ENCODE measurements at regions not wholly inside any gene's neighbourhood (a gene's known extent, or its start where the extent isn't known, plus 50 kb on each side); places are given as distances from the start of the nearest gene placed in this dataset.
"Not testable (repeated sequence)": the region's sequence is repeated elsewhere in the genome, so short reads cannot be mapped to it uniquely, and the experiment has no call there.

DNA sequence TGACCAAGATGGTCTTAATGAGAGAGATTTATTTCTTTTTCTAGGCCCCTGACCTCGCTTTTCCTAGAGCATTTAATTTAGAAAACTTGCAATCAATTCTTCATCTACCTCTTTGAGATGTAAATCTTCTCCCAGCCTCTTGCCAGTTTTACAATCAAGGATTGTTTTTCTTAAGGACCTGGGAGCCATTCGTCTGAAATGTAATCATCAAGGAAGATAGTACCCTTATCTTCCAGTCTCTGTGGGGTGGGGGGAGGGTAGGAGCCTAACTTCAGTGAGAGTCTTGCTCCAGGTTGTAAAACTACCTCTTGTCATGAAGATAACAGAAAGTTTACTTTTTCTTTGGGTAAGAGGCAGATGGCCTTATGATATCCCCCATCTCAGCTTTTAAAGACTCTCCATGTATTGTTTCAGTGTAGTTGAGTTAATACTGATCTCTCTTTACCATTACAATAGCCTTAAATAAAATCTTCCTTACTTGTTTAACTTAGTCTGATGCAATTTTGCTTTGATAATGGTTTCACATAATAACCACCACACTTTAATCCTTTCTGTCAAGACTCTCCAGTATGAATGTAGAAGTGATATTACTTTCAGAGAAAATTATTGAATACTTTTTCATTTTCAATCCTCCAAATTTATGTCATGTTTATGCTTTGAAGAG, 110.2 kb upstream of the CPHXL start:
- ChIA-PET POLR2A (no interaction called here), CTCF (no interaction called here)

DNA sequence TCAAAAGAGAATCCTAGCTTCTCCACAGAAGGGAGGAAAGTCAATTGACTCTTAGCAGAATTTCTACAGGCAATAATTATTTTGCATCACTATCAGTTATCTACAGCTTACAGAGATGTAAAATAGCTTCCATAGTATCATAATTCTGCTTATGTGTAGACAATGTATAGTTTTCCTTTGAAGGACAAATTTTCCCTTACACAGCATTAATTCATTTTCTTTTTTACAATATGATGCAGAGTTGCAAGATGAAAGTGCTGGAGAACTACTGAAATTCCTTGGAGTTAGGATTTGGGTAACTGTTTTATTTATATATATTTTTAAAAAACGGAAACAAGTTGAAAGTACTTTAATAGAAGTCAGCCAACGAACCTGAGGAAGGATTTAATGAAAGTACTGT, 111.0 kb upstream of the CPHXL start:
- ChIA-PET CTCF (interaction anchor here (0.7 kb wide), 1 partner anchor 22 kb away, joined by 4 read pairs; no protein-coding TSS in a partner anchor), POLR2A (no interaction called here)

DNA sequence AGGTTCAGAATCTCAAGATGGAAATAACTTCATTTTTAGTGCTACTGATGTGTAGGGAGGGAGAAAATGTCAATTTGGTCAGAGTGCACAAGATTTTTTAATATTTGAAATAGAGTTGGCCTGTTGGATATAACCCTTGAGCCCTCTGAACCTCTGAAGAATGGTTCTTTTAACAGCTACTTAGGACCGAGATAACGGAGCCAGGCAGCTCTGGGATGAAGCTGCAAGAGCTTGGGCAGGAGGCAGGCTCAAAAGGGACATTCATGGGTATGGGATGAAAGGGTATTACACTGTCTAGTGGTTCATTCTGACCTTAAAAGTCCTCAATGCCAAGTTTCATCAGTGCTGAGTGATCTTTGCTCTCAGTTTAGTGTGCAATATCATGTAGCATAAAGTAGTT, 111.4 kb upstream of the CPHXL start:
- POLR2A ChIA-PET = no interaction called here
- CTCF ChIA-PET = interaction anchor here (0.7 kb wide), 1 partner anchor 21 kb away, joined by 4 read pairs; no protein-coding TSS in a partner anchor

DNA sequence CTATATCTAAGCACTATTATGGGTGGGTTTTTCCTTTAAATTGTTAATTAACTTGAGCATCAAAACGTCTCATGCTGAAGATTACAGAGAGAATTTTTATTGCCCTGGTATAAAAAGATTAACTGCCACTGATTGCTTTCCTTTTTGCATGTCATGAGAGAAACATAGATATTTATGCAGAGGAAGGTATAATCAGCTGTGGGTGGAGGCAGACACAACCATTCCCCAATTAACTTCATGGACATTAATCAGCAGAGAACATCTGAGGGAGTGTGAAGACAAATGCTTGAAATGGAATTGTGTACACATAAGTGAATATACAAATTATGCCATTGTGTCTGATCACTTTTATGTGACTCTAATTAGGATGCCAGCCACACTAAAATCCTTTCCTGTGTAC, 115.2 kb upstream of the CPHXL start:
- ChIA-PET POLR2A (no interaction called here), CTCF (no interaction called here)

DNA sequence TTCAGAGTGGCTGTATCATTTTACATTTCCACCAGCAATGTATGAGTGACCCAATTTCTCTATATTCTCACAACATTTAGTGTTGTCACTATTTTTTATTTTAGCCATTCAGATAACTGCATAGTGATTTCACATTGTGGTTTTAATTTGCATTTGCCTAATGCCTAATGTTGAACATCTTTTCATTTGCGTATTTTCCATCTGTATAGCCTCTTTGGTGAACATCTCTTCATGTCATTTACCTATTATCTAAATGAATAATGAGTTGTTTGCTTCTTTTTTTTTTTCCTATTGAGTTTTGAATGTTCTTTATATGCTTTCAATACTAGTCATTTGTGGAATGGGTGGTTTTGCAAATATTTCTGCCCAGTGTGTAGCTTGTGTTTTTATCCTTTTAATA, 120.9 kb upstream of the CPHXL start:
- CTCF ChIA-PET = no interaction called here

DNA sequence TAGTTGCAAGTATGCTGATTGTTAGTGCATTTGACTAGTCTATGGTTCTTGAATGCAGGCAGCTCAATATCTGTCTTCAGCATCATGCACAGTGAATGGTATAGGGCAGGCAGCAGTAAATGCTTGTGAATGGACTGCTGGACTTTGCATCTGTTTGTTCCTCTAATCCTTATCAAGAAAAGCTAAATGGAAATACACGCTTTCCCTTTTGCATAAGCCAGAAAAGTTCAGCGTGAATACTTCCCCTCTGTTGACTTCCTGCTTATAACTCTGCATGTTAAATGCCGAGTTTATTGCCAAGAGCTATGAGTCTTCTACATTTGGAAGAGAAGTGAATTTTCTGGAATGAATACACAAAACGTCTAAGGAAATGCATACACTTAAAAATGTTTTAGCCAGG, 127.9 kb upstream of the CPHXL start:
- ChIA-PET CTCF (no interaction called here), POLR2A (no interaction called here)

More for the DNA sequence above, 120.9 kb upstream of the CPHXL start:
- POLR2A ChIA-PET = no interaction called here

DNA sequence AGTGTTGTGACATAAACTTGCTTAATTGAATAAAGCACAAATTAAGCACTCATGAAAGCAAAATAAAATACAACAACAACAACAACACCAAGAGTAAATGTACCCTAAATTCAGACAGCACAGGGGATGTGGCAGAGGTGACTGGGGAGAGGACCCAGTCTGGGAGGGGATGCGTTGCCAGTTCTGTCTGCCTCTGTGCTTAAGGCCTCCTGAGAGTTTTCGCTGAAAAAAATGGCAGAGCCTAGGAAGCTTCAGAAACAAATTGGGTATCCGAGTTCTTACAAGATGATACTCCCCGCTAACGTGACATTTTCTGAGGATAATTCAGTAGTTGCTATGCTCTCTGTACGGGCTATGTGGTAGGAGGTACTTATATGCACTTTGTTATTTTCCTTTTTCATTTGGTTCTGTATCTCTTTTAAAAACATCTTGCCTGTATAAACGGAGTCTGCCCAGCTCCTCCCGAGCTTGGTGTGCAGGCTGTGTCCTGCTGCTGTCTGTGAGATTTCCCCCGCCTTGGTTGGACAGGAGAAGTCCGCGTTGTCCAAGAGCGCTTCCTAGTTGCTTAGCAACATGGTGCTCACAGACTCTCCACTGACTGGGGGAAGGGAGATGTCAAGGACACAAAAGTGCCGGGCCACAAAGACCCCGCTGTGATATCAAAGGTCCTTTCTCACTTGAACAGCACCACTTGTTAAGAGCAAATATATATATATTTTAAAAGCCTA, 134.2 kb upstream of the CPHXL start:
- CTCF ChIA-PET = no interaction called here
- POLR2A ChIA-PET = no interaction called here

DNA sequence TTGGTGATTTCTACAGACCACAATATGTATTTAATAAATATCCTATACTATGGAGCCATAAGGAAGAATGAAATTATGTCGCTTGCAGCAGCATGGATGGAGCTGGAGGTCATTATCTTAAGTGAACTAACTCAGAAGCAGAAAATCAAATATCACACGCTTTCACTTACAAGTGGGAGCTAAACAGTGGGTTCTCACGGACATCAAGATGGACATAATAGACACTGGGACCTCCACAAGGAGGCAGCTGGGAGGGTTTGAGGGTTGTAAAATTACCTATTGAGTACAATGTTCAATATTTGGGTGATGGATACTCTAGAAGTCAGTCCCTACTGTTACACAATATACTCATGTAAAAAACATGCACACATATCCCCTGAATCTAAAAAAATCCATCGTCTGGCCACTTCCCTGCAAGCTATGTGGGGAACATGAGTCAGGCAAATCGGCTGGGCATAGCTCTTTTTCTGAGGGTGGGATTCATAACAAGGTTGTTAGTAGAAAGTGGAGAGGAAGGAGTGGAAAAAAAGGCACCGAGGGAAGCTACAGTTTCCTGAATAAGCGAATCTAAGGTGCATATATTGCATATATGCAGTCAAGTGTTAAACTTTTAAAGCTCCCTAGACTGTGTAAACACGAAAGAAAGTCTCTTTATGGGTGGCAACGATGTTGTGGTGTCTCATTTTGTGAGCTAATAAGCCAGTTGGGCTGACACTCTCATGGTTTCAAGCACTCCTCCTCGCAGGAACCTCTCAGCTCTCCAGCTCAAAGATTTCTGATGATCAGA, 135.2 kb upstream of the CPHXL start:
- CTCF ChIA-PET = no interaction called here
- POLR2A ChIA-PET = no interaction called here

DNA sequence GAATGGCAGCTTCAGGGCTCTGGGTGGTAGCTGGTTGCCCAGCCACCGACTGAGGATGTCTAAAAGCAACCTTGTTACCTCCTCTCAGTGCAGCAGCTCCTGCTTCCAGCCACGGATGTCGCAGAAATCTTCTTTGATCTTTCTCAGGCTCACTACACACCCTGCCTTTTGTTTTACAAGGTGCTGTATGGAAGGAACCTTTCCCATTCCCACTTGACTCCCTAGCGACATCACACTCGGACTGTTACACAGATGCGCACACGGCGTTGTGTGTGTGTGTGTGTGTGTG, 135.8 kb upstream of the CPHXL start:
- POLR2A ChIA-PET = no interaction called here
- CTCF ChIA-PET = no interaction called here

DNA sequence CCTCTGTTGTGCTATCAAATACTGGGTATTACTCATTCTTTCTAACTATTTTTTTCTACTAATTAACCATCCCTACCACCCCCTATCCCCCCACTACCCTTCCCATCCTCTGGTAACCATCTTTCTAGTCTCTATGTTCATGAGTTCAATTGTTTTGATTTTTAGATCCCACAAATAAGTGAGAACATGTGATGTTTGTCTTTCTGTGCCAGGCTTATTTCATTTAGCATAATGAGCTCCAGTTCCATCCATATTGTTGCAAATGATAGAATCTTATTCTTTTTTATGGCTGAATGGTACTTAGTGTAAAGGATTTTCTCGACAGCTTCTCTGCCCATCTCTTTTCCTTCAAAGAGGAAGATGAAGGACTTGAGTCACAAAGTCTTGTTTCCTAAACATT, 138.0 kb upstream of the CPHXL start:
- ChIA-PET CTCF (no interaction called here), POLR2A (no interaction called here)

DNA sequence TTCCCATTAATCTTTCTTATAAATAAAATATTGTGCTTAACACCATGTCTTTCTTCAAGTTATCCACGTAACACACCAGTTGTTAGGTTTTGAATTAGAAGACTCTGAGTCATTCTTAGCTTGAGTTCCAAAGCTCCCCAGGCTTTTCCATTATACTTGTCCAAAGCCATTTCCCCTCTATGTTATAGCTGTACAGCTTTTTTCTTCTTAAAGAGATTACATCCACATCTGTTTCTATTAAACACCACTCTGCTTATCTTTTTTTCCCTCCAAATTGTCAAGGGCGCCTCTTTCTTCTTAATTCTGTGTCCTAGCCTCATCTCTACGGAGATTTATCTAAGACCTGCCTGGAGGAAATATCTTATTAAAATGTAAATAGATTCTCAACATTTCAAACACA, 139.4 kb upstream of the CPHXL start:
- CTCF ChIA-PET = no interaction called here
- POLR2A ChIA-PET = no interaction called here

DNA sequence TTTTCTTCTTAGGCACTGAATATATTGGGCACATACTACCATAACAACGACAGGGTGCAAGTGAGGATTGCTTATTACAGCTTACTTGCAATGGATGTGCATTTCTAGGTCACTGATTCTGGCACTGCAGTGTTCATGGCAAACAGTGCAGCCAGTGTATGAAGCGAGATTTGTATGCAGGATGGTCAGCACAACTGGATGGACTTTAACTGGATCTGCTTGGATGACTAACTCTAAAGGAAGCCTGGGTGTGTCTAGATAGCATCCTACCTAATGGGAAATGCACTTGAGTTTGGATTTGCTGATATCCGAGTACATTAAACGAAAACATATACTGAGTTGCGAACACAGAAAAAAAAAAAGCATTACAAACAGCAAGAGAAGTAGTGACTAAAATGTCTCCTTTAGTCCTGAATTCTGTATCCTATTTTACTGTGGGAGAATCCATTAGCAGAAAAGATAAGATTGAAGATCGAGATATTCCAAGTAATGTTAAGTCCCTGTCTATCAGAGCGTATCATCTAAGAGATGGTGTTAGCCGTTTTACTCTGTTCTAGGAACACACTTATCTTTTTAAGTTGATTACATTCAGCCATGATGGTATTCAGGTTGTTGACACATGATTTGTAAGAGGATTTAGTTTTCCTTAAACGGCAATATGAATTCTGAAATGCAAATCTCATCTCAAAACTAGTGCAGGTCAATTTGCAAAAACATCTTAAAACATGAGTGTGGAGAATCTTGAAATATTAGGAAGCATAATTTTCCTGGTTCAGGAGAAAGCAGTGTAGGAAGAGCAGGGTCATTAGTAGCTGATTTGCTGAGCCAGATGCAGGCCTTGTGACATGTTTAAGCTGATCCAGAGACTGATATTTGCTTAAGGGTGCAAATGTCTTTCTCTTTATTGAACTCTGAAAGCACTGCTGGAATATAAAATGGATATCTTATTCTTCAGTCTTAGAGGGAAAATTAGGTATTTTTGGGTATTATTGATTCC, 142.6 kb upstream of the CPHXL start:
- CTCF ChIA-PET = no interaction called here
- POLR2A ChIA-PET = no interaction called here

DNA sequence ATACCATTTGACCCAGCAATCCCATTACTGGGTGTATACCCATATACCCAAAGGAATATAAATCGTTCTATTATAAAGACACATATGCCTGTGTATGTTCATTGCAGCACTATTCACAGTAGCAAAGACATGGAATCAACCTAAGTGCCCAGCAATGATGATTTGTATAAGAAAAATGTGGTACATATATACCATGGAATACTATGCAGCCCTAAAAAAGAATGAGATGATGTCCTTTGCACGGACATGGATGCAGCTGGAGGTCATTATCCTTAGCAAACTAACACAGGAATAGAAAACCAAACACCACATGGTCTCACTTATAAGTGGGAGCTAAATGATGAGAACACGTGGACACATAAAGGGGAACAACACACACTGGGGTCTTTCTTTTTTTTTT, 155.0 kb upstream of the CPHXL start:
- CTCF ChIA-PET, POLR2A ChIA-PET: not testable (repeated sequence)

DNA sequence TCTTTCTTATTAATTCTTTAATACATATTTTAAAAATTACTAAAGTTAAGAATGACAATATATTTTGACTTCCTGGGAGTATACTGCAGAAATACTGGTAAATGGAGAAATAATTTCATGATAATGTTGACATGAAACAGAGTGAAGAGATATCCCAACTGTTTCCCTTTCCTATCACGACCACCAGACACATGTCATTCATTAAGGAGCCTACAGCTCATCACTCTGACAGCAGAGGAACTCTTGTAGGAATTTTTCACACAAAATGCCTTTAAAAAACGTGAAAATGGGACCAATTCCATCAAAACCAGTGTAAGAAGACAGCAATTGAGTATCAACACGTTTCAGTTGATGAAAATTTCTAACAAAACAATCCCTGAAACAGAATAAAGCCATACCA, 172.9 kb upstream of the CPHXL start:
- POLR2A ChIA-PET = no interaction called here
- CTCF ChIA-PET = no interaction called here

DNA sequence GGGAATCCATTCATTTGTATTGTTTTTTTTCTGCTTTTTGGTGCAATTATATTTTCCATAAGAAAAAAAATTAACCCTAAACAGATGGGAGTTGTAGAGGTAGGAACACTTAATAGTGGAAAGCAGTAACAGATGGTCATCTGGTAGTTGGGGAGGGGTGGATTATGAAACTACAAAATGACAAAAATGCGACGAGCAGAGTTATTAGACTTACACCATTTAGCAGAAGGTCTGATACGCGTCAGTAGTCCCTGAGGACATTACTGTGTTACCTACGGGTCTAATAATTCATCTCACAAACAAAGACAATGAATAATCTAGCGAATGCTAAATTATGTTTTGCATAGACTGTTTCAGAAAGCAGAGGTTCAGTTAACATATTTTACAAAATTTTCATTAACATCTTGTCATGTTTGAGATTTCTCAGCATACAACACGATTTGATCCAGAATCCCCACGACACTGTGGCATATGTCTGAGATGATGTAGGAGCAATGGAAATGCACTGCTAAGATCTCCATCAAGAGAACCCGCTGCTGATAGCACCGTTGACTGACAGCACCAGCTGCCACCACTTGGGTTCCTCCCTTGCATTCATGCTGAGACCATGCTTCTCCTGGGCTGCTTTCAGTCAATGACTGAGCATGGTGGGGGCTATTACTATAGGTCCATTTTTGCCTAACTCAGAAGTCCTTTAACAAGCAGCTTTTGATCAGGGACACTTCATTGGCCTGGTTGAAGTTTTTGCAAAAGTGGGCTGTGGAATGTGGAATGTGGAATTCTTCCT, 182.2 kb upstream of the CPHXL start:
- POLR2A ChIA-PET = no interaction called here
- CTCF ChIA-PET = no interaction called here

DNA sequence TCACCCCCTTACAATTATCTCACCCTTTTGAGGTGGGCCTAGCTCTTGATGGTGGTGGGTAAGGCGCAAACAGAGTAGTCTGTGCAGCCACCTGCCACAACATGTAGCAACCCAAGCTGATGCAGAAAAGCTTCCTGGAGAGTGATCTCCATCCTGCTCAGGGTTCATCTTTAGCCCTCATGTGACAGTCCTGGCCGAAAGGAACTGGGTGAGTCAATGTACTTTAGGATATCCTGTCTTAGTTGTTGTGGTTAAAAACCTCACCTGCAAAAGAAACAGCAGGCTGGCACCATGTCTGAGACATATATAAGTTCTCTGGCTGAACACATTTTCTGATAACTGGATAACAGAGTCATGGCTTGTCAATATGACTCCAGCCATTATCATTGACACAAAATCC, 183.5 kb upstream of the CPHXL start:
- CTCF ChIA-PET = no interaction called here
- POLR2A ChIA-PET = no interaction called here

DNA sequence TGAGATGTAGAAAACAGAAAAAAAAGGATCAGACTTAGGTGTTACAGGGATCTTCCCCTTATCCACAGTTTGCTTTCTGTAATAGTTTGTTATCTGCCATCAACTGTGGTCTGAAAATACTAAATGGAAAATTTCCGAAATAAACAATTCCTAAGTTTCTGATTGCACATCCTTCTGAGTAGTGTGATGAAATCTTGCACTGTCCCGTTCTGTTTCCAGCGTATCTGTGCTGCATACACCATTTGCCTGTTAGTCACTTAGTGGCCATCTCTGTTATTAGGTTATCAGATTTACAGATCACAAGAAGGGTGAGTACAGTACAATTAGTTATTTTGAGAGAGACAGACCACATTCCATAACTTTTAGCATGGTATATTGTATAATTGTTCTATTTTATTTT, 185.6 kb upstream of the CPHXL start:
- ChIA-PET CTCF (no interaction called here), POLR2A (no interaction called here)

DNA sequence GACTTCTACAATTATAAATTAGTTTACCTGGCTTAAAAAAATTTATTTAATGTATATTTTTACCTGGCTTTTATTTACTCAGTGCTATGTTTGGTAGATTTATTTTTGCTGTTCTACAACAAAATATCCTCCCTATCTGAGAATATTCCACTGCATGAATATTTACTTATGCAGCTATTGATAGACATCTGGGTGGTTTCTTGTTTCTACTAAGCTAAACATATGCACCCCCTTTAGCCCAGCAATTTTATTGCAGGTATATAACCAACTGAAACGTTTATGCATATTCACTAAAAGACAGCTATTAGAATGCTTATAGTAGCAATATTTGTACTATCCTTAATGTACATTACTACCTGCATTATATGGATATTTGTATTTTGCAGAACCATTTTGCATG, 187.7 kb upstream of the CPHXL start:
- CTCF ChIA-PET = no interaction called here
- POLR2A ChIA-PET = no interaction called here

DNA sequence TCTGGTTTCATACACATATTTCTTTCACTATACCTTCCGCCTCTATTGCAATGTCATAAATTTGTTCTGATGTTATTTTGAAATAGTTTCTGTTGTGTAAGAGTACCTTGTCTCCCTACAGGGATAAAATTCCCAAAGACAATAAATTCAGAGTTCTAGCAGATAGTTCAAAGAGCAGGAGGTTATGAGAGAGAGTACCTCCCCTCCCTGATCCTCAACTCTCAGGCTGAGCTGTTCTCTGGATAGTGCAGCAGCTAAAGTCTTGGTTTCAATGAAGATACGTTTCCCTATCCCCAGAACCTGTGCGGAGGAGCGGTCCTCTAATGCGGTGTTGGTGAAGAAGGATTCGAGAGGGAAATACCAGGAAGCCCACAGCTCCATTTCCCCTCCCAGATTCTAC, 190.2 kb upstream of the CPHXL start:
- POLR2A ChIA-PET = no interaction called here
- CTCF ChIA-PET = no interaction called here

DNA sequence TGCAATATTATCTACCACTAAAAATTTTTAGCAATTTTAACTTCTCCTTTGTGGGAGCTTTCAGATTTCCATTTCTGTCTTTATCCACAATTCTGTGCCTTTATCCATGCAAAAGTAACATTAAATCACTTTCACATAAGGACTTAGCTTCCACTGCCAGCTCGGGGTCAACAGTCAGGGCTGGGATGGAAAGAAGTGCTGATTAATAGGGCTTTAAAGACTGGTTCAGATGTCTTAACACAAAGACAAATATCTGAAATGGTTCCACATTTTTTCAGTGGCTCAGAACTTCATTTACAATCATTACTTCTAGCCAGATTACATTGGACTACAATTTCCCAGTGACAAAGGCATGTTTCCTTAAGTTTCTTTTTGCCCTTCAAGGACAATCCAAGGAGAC, 191.8 kb upstream of the CPHXL start:
- POLR2A ChIA-PET = no interaction called here
- CTCF ChIA-PET = no interaction called here

Measured in activated CD8-positive, alpha-beta memory T cell treated with anti-CD3 and anti-CD28 coated beads for 36 hours (primary cell).